ENCODE measurements at regions not wholly inside any gene's neighbourhood (a gene's known extent, or its start where the extent isn't known, plus 50 kb on each side); places are given as distances from the start of the nearest gene placed in this dataset.
"Not testable (repeated sequence)": the region's sequence is repeated elsewhere in the genome, so short reads cannot be mapped to it uniquely, and the experiment has no call there.

DNA sequence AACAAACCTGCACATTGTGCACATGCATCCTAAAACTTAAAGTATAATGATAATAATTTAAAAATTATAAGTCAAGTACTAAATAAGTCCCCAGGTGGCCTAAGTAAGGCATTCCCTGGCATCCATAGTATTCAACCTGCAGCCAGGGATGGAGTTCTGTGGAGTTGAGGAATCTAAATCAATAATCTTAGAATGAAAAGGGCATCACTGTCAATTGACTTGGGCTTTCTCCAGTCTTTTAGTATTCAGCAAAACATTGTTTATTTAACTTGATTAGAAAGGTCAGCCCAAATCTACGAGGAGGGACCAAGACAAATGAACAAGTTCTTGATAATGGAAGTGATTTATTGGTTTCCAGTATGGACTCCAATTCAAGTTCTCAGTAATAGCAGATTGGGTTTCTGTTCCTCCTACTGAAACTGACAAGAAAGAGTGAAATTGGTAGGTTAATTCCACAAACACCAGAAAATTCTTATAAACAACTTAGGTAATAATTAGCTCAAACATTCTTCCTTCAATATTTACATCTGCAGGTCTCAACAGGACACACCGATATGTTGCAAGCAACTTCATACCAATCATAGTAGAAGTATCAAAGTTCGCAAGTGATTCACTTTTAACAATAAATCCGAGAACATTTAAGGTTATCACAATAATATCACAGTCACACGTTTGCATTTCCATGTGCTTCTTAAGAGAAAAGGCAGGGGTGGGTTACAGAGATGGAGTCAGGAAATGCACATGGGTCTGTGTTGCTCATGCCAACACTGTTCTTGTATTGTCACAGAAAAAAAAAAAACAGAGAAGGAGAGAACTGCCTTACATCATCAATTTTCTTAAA lies 51.7 kb upstream of the EHBP1 start:
- no peaks in the 10 kb centered on the region for H4K20me1 ChIP-seq (ENCODE audit: insufficient read depth, low read length)
- H3K27me3 Mint-ChIP-seq (ENCODE audit: low read depth in 3 of 3) = no peaks in the 10 kb centered on the region
- no peak for DNase-seq

DNA sequence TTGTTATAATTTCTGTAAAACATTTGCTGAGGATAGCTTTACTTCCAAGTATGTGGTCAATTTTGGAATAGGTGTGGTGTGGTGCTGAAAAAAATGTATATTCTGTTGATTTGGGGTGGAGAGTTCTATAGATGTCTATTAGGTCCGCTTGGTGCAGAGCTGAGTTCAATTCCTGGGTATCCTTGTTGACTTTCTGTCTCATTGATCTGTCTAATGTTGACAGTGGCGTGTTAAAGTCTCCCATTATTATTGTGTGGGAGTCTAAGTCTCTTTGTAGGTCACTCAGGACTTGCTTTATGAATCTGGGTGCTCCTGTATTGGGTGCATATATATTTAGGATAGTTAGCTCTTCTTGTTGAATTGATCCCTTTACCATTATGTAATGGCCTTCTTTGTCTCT lies 56.4 kb upstream of the EHBP1 start:
- H3K36me3 Mint-ChIP-seq; H3K9ac ChIP-seq (ENCODE audit: insufficient read depth, low read length, poor library complexity, severe bottlenecking); H3K27ac Mint-ChIP-seq; H4K20me1 ChIP-seq (ENCODE audit: insufficient read depth, low read length); H3K79me2 ChIP-seq (ENCODE audit: insufficient read depth, low read length); H3K27me3 ChIP-seq (ENCODE audit: control insufficient read depth in 2 of 2, insufficient read depth in 2 of 2, low read length in 2 of 2); H3K4me2 ChIP-seq (replicated peaks; ENCODE audit: extremely low read depth, low read length, poor library complexity, severe bottlenecking); H3K9me3 ChIP-seq (replicated peaks in 1 of 2; ENCODE audit: control insufficient read depth in 1 of 2, insufficient read depth in 1 of 2, low read length in 2 of 2); H3K4me1 ChIP-seq (ENCODE audit: control insufficient read depth in 1 of 2, insufficient read depth in 2 of 2, low read length in 2 of 2); H3K36me3 ChIP-seq (replicated peaks in 1 of 2; ENCODE audit: control insufficient read depth in 1 of 2, insufficient read depth in 2 of 2, low read length in 2 of 2); DNase-seq; H3K4me3 ChIP-seq (replicated peaks in 1 of 3; ENCODE audit: low read depth in 2 of 3, low read length in 3 of 3); H3K4me3 Mint-ChIP-seq; H3K27me3 Mint-ChIP-seq (ENCODE audit: low read depth in 3 of 3); intact Hi-C loops (cut with micrococcal nuclease); H2AFZ ChIP-seq (ENCODE audit: insufficient read depth, low read depth, low read length, poor library complexity, severe bottlenecking); H3K4me1 Mint-ChIP-seq; H3K27ac ChIP-seq (ENCODE audit: low read depth in 1 of 2, low read length in 2 of 2): not testable (repeated sequence)
- peaks cover 7 to 21% (median 15%) of the 10 kb centered on the region in 7 donors for H3K9me3 Mint-ChIP-seq
- no CpG with 5 or more reads among the region's 2 CpGs for WGBS (ENCODE audit: insufficient coverage)

More for the DNA sequence above, 51.7 kb upstream of the EHBP1 start:
- Histone ChIP-seq H2AFZ (ENCODE audit: insufficient read depth, low read depth, low read length, poor library complexity, severe bottlenecking) (no peak overlapping the region), H3K9me3 (replicated peaks in 1 of 2; ENCODE audit: control insufficient read depth in 1 of 2, insufficient read depth in 1 of 2, low read length in 2 of 2) (peaks cover 0 to 6% of the 10 kb centered on the region in 2 donors), H3K79me2 (ENCODE audit: insufficient read depth, low read length) (no peaks in the 10 kb centered on the region), H3K4me3 (replicated peaks in 1 of 3; ENCODE audit: low read depth in 2 of 3, low read length in 3 of 3) (no peak overlapping the region), H3K27ac (ENCODE audit: low read depth in 1 of 2, low read length in 2 of 2) (no peak overlapping the region), H3K27me3 (ENCODE audit: control insufficient read depth in 2 of 2, insufficient read depth in 2 of 2, low read length in 2 of 2) (no peaks in the 10 kb centered on the region), H3K9ac (ENCODE audit: insufficient read depth, low read length, poor library complexity, severe bottlenecking) (no peak overlapping the region), H3K4me1 (ENCODE audit: control insufficient read depth in 1 of 2, insufficient read depth in 2 of 2, low read length in 2 of 2) (no peaks in the 10 kb centered on the region), H3K36me3 (replicated peaks in 1 of 2; ENCODE audit: control insufficient read depth in 1 of 2, insufficient read depth in 2 of 2, low read length in 2 of 2) (no peaks in the 10 kb centered on the region), H3K4me2 (replicated peaks; ENCODE audit: extremely low read depth, low read length, poor library complexity, severe bottlenecking) (no peak overlapping the region)
- peaks cover 7 to 18% (median 13%) of the 10 kb centered on the region in 7 donors for H3K9me3 Mint-ChIP-seq
- H3K4me3 Mint-ChIP-seq = no peak overlapping the region
- no peak overlapping the region for H3K27ac Mint-ChIP-seq
- no peaks in the 10 kb centered on the region for H3K36me3 Mint-ChIP-seq
- intact Hi-C loops (cut with micrococcal nuclease) = no loop called here
- WGBS (ENCODE audit: insufficient coverage) = no CpG with 5 or more reads among the region's 5 CpGs
- TF ChIP-seq, protein P1, sequence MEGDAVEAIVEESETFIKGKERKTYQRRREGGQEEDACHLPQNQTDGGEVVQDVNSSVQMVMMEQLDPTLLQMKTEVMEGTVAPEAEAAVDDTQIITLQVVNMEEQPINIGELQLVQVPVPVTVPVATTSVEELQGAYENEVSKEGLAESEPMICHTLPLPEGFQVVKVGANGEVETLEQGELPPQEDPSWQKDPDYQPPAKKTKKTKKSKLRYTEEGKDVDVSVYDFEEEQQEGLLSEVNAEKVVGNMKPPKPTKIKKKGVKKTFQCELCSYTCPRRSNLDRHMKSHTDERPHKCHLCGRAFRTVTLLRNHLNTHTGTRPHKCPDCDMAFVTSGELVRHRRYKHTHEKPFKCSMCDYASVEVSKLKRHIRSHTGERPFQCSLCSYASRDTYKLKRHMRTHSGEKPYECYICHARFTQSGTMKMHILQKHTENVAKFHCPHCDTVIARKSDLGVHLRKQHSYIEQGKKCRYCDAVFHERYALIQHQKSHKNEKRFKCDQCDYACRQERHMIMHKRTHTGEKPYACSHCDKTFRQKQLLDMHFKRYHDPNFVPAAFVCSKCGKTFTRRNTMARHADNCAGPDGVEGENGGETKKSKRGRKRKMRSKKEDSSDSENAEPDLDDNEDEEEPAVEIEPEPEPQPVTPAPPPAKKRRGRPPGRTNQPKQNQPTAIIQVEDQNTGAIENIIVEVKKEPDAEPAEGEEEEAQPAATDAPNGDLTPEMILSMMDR (IDR thresholded peaks at IDR 0.05) = no peak
- peaks cover 7% of the 10 kb centered on the region for H3K4me1 Mint-ChIP-seq

Measured in CD14-positive monocyte (primary cell).